ENCODE measurements at regions not wholly inside any gene's neighbourhood (a gene's known extent, or its start where the extent isn't known, plus 50 kb on each side); places are given as distances from the start of the nearest gene placed in this dataset.

GRCh38 chr9:129379886-129380285 is 201.8 kb upstream of the IER5L start:
- TF ChIP-seq CTCF (IDR thresholded peaks at IDR 0.05) (no peak), POLR2A (IDR thresholded peaks at IDR 0.05) (no peak)

Data from heart left ventricle (tissue), 13 donors.